Activated CD4-positive, alpha-beta memory T cell treated with anti-CD3 and anti-CD28 coated beads for 36 hours (primary cell): ENCODE measurements at regions not wholly inside any gene's neighbourhood (a gene's known extent, or its start where the extent isn't known, plus 50 kb on each side); places are given as distances from the start of the nearest gene placed in this dataset.
"Not testable (repeated sequence)": the region's sequence is repeated elsewhere in the genome, so short reads cannot be mapped to it uniquely, and the experiment has no call there.

Experiments
- CTCF ChIA-PET: fragments of 350-600 bp; sonication (Branson Sonifier 250); formaldehyde crosslinking; loops from one replicate; lab custom pipeline; 2021; ENCODE audit warnings: antibody characterized with exemption, inconsistent platforms; lab: Charles Lee
- POLR2A ChIA-PET: fragments of 350-600 bp; sonication (Branson Sonifier 250); formaldehyde crosslinking; loops from one replicate; lab custom pipeline; 2021; ENCODE audit warnings: antibody characterized with exemption; lab: Charles Lee
- DNase-seq: peaks from one replicate; pipeline ENCODE4 v3.0.0-alpha.2; 2020
- H3K27ac Mint-ChIP-seq: one replicate; pipeline ENCODE4 v1.8.0; 2021; ENCODE audit warnings: mixed read lengths
- H3K27me3 Mint-ChIP-seq: one replicate; pipeline ENCODE4 v1.8.0; 2021; ENCODE audit warnings: mixed read lengths
- H3K36me3 Mint-ChIP-seq: one replicate; pipeline ENCODE4 v1.8.0; 2021; ENCODE audit warnings: mixed read lengths
- H3K4me1 Mint-ChIP-seq: one replicate; pipeline ENCODE4 v1.8.0; 2021; ENCODE audit warnings: low read depth, mixed read lengths
- H3K4me3 Mint-ChIP-seq: one replicate; pipeline ENCODE4 v1.8.0; 2021; ENCODE audit warnings: mild to moderate bottlenecking, mixed read lengths
- H3K9me3 Mint-ChIP-seq: one replicate; pipeline ENCODE4 v1.8.0; 2021; ENCODE audit warnings: mixed read lengths
- intact Hi-C: fragments of 100-400 bp; cut with micrococcal nuclease; formaldehyde crosslinking; loops from one replicate; pipeline ENCODE4 v1.15.1; 2023

DNA sequence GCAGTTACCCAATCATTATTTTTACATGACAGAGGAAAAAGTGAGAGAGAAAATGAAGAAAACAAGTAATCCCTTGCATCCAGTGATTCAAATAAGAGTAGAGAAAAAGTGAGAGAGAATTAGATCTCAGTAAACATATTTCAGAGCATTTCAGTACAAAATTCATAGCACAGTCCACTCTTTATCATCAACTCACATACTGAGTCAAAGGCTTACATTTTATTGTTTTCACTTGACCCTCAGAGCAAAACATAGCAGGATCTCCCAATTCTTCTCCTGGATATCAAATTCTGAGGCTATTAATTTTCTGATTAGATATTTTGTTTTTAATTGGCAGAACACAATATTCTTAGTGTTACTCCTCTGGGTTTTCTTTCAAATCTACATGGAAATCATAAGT lies 1568.3 kb upstream of the PRR20A start:
- Mint-ChIP-seq H3K27me3 (no peaks in the 10 kb centered on the region), H3K9me3 (peaks cover 3% of the 10 kb centered on the region), H3K4me1 (no peaks in the 10 kb centered on the region), H3K36me3 (no peaks in the 10 kb centered on the region), H3K4me3 (no peak overlapping the region), H3K27ac (no peak overlapping the region)
- CTCF ChIA-PET: no interaction called here
- no peak for DNase-seq
- POLR2A ChIA-PET: no interaction called here
- intact Hi-C loops: no loop called here

DNA sequence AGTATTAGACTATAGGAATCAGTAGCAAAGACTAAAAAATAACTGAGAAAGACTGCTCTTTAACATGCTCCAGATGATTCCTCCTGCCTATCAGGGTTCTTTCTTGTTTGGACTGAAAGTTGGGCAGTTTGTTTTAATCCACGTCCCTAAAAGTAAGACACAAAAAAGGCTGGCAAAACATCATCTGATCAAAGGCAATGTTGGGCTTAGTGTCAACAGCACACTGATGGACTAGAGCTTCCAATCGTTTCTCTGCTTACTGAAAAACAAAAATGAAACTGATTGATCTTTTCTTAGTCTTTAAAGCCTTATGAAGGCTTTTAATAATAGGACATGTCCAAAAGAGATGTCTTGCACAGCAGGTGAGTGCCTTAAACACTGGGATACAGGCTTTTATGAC lies 1567.9 kb upstream of the PRR20A start:
- CTCF ChIA-PET: no interaction called here
- Mint-ChIP-seq H3K4me1 (no peaks in the 10 kb centered on the region), H3K36me3 (no peaks in the 10 kb centered on the region), H3K27me3 (no peaks in the 10 kb centered on the region), H3K27ac (no peak overlapping the region), H3K4me3 (no peak overlapping the region), H3K9me3 (peaks cover 6% of the 10 kb centered on the region)
- intact Hi-C loops: no loop called here
- POLR2A ChIA-PET: no interaction called here
- no peak for DNase-seq

DNA sequence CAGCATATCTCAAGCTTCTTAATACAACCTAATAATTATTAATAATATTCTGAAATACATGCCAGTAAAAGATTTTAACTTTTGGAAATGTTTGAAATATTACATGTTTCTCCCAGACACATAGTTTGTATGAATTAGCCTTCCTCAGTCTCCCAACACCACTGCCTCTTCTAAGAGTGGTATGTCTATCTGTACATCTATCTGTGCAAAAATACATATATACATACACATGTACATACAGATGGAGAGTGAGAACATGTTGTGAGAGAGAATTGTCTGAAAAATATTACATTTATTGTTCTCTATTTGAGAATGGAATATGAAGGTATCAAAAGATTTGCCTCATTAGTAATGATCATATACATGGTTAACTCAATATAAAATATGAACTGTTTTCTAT lies 1567.2 kb upstream of the PRR20A start:
- no peak overlapping the region for H3K27ac Mint-ChIP-seq
- intact Hi-C loops: no loop called here
- H3K36me3 Mint-ChIP-seq: no peaks in the 10 kb centered on the region
- H3K4me3 Mint-ChIP-seq: no peak overlapping the region
- H3K4me1 Mint-ChIP-seq: no peaks in the 10 kb centered on the region
- DNase-seq: no peak
- no peaks in the 10 kb centered on the region for H3K27me3 Mint-ChIP-seq
- peaks cover 6% of the 10 kb centered on the region for H3K9me3 Mint-ChIP-seq
- POLR2A ChIA-PET: no interaction called here
- CTCF ChIA-PET: no interaction called here

DNA sequence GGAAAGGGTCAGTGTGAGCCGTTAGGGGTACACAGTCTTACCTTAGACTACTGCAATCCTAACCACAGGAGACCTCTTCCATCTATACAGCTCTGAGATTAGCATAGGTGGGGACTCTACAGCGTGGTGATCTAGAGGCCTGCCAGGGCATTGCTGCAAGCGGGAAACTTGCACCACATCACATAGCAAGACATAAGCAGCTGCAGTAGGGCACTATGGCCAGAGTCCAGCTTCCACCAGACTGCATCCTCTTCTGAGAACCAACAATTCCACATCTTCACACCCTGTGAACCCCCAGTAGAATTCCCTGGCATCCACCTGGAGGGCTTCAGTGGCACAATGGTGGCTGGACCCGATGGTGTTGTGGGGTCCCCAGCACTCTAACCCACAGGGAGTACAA lies 1564.3 kb upstream of the PRR20A start:
- no peak overlapping the region for H3K4me3 Mint-ChIP-seq
- H3K27ac Mint-ChIP-seq: no peak overlapping the region
- no peak for DNase-seq
- intact Hi-C loops: no loop called here
- H3K36me3 Mint-ChIP-seq: no peaks in the 10 kb centered on the region
- no peaks in the 10 kb centered on the region for H3K27me3 Mint-ChIP-seq
- ChIA-PET CTCF (no interaction called here), POLR2A (no interaction called here)
- peaks cover 11% of the 10 kb centered on the region for H3K9me3 Mint-ChIP-seq
- H3K4me1 Mint-ChIP-seq: no peaks in the 10 kb centered on the region

DNA sequence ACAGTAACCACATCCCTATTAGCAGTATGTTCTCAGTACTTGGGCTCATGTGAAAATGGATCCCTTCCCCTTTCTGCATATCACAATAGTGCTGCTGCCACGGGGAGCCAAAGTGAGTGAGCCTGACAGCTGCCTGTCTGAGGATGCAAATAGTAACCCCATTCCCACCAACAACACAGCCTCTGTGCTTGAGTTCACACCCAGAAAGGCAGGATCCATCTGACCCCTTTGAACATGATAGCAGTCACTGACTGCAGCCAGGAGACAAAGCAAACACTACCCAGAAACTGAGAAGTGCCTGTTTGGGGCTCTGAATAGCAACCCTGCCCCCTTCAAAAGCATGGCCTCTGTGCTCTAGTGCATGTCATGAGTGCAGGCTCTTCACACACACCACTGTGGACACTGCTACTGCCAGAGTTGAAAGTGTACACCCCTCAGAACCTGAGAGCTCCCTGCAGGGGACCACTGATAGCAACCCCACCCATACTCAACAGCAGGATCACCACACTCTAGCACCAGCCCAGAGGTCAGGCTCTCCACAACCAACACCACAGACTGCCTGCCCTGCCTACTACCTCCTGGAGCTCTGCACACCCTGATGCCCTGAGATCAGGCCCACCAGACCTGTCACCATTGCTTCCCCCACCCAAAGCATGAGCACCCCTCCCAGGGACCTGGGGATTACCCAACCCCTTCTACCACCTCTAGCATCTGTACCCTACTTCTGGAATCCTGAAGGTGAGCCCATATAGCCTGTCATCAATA lies 1563.5 kb upstream of the PRR20A start:
- DNase-seq: no peak
- peaks cover 13% of the 10 kb centered on the region for H3K9me3 Mint-ChIP-seq
- no peaks in the 10 kb centered on the region for H3K4me1 Mint-ChIP-seq
- H3K4me3 Mint-ChIP-seq: no peak overlapping the region
- intact Hi-C loops: no loop called here
- H3K36me3 Mint-ChIP-seq: no peaks in the 10 kb centered on the region
- no peaks in the 10 kb centered on the region for H3K27me3 Mint-ChIP-seq
- ChIA-PET POLR2A (no interaction called here), CTCF (no interaction called here)
- no peak overlapping the region for H3K27ac Mint-ChIP-seq

DNA sequence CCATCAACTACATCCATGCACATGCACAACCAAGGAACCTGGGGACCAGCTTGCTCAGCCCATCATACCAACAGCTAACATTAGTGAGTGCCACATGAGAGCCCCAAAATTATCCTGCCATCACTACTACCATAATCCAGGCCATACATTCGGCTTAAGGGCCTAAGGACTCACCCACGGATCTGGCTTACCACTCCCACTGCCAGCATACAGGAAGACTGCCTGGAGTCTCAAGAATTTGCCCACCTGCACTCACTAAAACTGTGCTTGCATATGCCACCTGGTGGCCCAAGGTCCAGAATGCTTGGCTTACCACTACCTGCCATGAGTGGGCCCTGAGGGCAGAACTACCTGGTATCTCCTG lies 1562.9 kb upstream of the PRR20A start:
- H3K27me3 Mint-ChIP-seq: no peaks in the 10 kb centered on the region
- POLR2A ChIA-PET: no interaction called here
- H3K36me3 Mint-ChIP-seq: no peaks in the 10 kb centered on the region
- no peak overlapping the region for H3K4me3 Mint-ChIP-seq
- peaks cover 13% of the 10 kb centered on the region for H3K9me3 Mint-ChIP-seq
- intact Hi-C loops: no loop called here
- no peak for DNase-seq
- CTCF ChIA-PET: no interaction called here
- no peak overlapping the region for H3K27ac Mint-ChIP-seq
- no peaks in the 10 kb centered on the region for H3K4me1 Mint-ChIP-seq

DNA sequence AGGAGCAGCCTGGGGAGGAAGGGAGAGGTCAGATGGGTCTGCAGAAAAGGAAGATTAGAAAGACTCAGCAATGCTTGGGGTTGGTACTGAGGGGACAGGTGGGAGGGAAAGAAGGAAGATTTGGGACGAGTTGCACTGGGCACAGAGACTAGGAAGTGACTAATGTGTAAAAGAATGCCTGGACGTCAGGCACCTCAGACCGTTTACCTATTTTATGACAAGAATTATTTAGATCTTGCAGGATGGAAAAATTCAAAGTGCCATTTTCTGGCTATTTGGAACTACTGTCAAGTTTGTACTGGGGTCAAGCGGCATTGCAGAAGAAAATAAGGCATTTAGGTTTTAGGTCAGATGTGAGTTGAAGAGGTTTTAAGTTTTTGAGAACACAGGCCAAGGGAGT lies 1558.4 kb upstream of the PRR20A start:
- POLR2A ChIA-PET, H3K4me3 Mint-ChIP-seq, H3K36me3 Mint-ChIP-seq, H3K27me3 Mint-ChIP-seq, H3K27ac Mint-ChIP-seq, intact Hi-C loops, H3K4me1 Mint-ChIP-seq, DNase-seq, CTCF ChIA-PET: not testable (repeated sequence)
- H3K9me3 Mint-ChIP-seq: peaks cover 21% of the 10 kb centered on the region

DNA sequence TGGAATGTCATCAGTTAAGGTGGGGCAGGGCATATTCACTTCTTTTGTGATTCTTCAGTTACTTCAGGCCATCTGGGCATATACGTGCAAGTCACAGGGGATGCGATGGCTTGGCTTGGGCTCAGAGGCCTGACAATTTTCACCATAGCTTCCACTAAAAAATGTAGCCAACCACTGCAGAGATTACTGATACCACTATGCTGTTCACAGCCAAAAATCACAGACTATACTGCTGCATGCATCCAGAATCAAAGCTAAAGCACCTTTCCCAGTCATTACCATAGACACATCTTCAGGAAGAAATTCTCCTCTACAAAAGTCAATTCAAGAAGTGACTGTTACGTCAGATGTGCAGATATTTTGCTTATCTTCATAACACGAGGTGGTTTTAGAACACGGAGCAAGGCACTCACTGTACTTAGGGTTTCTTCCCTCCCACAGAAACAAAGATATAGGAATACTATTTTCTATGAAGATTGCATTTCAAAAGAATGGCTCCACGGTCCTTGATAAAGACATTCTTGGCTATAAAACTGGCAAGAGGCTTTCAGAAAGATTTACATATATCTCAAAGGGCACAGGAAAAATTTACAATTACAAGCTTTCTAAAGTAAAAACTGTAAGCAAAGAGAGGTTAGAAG lies 1556.6 kb upstream of the PRR20A start:
- no peaks in the 10 kb centered on the region for H3K27me3 Mint-ChIP-seq
- intact Hi-C loops: no loop called here
- no peaks in the 10 kb centered on the region for H3K4me1 Mint-ChIP-seq
- ChIA-PET CTCF (no interaction called here), POLR2A (no interaction called here)
- peaks cover 18% of the 10 kb centered on the region for H3K9me3 Mint-ChIP-seq
- no peak overlapping the region for H3K27ac Mint-ChIP-seq
- no peak for DNase-seq
- no peak overlapping the region for H3K4me3 Mint-ChIP-seq
- no peaks in the 10 kb centered on the region for H3K36me3 Mint-ChIP-seq

DNA sequence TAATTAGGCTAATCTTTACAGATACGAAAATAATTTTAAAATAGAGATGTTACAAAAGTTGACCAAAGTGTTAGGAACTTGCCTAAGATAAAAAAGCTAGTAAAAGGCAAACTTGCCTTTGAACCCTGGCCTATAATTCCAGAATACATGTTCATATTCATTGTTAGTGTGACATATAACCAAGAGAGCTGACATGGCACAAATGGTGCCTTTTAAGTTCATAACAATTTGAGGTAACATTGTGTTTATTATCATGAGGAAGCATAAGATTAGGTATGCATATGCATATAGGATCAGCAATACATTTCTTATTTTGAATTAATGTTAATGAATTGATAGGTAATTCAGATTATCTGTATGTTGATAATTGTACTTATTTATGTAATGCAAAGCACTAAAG lies 1537.9 kb upstream of the PRR20A start:
- DNase-seq: no peak
- Mint-ChIP-seq H3K27me3 (no peaks in the 10 kb centered on the region), H3K27ac (no peak overlapping the region), H3K4me1 (no peaks in the 10 kb centered on the region), H3K4me3 (no peak overlapping the region), H3K9me3 (no peaks in the 10 kb centered on the region), H3K36me3 (no peaks in the 10 kb centered on the region)
- intact Hi-C loops: no loop called here
- POLR2A ChIA-PET: no interaction called here
- CTCF ChIA-PET: no interaction called here

DNA sequence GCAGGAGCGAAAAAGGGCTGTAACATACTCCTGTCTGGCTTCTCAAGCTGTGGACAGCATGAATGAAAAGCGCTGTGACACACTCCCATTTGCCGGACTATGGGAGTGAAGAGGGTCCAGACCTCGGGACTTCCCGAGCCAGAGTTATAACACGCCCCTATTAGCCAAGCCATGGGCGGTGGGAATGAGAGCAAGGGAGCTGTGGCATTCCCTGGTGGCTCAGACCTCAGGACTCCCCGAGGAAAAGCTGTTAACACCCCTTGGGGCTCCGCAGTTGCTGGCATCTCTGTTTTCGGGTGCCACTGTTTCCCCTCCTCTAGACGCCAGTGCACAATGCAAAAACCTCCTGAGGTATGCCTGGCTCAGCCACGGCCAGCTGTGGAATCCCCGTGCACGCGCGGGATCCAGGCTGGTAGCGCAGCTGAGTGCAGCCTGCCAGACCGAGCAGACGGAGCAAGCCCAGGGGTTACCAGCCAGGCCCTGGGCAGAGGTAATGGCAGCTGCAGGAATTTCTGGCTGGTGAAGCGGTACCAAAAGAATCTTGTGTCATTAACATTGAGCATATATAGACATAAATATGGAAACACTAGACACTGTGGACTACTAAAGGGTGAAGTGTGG lies 1534.6 kb upstream of the PRR20A start:
- no peak for DNase-seq
- ChIA-PET POLR2A (no interaction called here), CTCF (no interaction called here)
- Mint-ChIP-seq H3K4me3 (no peak overlapping the region), H3K9me3 (no peaks in the 10 kb centered on the region), H3K27me3 (no peaks in the 10 kb centered on the region), H3K27ac (no peak overlapping the region), H3K36me3 (no peaks in the 10 kb centered on the region), H3K4me1 (no peaks in the 10 kb centered on the region)
- intact Hi-C loops: no loop called here

DNA sequence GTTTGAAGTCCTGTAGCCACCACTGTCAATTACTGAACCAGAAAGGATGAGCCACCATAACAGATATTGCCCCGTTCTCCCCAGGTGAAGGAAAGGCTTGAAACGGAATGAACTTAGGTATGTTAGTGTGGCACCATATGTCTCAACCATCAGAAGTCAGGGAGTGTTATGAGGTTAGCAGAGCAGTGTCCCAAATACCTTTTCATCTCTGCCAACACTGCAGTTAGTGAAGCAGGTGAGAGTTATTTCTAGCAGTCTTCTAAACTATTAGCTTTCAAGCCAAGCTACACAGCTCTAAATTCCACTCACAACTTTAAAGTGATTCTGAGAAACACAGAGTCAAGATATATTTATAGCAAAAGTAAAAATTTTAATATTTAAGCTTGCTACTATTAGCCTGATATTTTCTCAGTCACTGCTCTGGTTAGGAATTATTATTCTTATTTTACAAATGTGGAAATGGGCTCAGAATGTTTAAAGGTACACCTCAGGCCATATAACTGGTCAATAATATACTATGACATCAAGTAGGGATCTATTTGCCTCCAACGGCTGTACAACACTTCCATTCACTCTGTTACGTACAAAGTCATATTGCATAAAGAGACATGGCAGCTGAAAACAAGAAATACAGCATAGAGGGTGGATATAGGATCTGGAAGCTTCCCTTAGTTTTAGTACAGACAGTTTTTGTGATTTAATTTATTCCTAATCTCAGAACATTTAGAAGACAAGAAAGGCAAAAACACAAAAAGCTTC lies 1527.1 kb upstream of the PRR20A start:
- H3K27me3 Mint-ChIP-seq: no peaks in the 10 kb centered on the region
- intact Hi-C loops: no loop called here
- no peak for DNase-seq
- CTCF ChIA-PET: no interaction called here
- peaks cover 4% of the 10 kb centered on the region for H3K9me3 Mint-ChIP-seq
- H3K36me3 Mint-ChIP-seq: no peaks in the 10 kb centered on the region
- H3K4me1 Mint-ChIP-seq: no peaks in the 10 kb centered on the region
- H3K27ac Mint-ChIP-seq: no peak overlapping the region
- POLR2A ChIA-PET: no interaction called here
- H3K4me3 Mint-ChIP-seq: no peak overlapping the region

DNA sequence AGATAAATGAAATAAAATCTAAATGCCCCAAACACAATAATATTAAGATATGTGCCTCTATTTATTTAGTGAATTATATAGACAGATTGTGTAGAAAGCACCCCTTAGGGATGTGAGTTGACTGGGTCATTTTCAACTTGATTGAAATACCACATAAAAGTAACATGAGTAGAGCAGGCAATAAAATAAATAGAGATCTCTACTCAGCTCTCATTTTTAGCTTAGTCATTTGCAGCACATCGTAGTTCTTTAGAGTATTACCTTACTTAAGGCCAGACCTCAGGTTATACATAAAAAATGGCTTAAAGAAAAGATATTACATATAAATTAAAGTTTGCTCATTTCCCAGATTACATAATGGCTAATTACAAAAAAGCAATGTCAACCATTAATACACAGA lies 1525.6 kb upstream of the PRR20A start:
- no peak overlapping the region for H3K4me3 Mint-ChIP-seq
- ChIA-PET CTCF (no interaction called here), POLR2A (no interaction called here)
- DNase-seq: no peak
- intact Hi-C loops: no loop called here
- H3K4me1 Mint-ChIP-seq: no peaks in the 10 kb centered on the region
- no peaks in the 10 kb centered on the region for H3K36me3 Mint-ChIP-seq
- peaks cover 4% of the 10 kb centered on the region for H3K9me3 Mint-ChIP-seq
- H3K27ac Mint-ChIP-seq: no peak overlapping the region
- no peaks in the 10 kb centered on the region for H3K27me3 Mint-ChIP-seq
